ENCODE measurements at regions not wholly inside any gene's neighbourhood (a gene's known extent, or its start where the extent isn't known, plus 50 kb on each side); places are given as distances from the start of the nearest gene placed in this dataset.

DNA sequence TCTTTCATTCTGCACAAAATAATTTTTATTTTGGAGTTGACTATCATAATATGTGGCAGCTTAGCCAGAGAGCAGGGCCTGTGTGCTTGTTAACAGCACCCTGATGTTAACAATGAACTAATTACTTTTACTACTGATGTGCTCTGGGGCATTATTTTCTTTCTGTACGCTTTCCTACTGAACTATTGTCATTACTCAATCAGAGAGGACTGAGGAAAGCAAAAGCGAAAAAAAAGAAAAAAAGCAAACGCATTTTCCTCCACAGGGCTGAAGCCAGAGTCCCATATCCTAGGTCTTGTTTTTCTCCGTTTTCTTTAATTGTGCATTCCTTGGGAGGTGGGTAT is 221.2 kb downstream of the TTLL7 start:
- no peak for TF ChIP-seq POLR2A (IDR thresholded peaks at IDR 0.05)
- TF ChIP-seq, protein P1, sequence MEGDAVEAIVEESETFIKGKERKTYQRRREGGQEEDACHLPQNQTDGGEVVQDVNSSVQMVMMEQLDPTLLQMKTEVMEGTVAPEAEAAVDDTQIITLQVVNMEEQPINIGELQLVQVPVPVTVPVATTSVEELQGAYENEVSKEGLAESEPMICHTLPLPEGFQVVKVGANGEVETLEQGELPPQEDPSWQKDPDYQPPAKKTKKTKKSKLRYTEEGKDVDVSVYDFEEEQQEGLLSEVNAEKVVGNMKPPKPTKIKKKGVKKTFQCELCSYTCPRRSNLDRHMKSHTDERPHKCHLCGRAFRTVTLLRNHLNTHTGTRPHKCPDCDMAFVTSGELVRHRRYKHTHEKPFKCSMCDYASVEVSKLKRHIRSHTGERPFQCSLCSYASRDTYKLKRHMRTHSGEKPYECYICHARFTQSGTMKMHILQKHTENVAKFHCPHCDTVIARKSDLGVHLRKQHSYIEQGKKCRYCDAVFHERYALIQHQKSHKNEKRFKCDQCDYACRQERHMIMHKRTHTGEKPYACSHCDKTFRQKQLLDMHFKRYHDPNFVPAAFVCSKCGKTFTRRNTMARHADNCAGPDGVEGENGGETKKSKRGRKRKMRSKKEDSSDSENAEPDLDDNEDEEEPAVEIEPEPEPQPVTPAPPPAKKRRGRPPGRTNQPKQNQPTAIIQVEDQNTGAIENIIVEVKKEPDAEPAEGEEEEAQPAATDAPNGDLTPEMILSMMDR (IDR thresholded peaks at IDR 0.05), result no peak
- TF ChIP-seq EP300 (IDR thresholded peaks at IDR 0.05), result no peak
- no peak for TF ChIP-seq POLR2AphosphoS5 (IDR thresholded peaks at IDR 0.05)

Measured in upper lobe of left lung (tissue), 4 donors.